ENCODE measurements at regions not wholly inside any gene's neighbourhood (a gene's known extent, or its start where the extent isn't known, plus 50 kb on each side); places are given as distances from the start of the nearest gene placed in this dataset.

- ChIA-PET CTCF (no interaction called here), POLR2A (ENCODE audit: low non-redundant PET) (no interaction called here)
- intact Hi-C loops (cut with micrococcal nuclease; ENCODE audit: unreplicated experiment), result no loop called here
- no peaks in the 10 kb centered on the region for H3K9me3 ChIP-seq (ENCODE audit: low read depth, low read length, poor library complexity, severe bottlenecking)
- BruUV-seq (replicated peaks), result no TSS peak
- H3K36me3 ChIP-seq (ENCODE audit: insufficient read depth, low read length, poor library complexity, severe bottlenecking), result no peaks in the 10 kb centered on the region
- DNase-seq (ENCODE audit: low spot score), result no peak
- no peak overlapping the region for H3K4me3 ChIP-seq (ENCODE audit: low read depth, low read length, poor library complexity, severe bottlenecking)
- H3K4me1 ChIP-seq (ENCODE audit: insufficient read depth, low read length, poor library complexity, severe bottlenecking), result no peaks in the 10 kb centered on the region
- H3K27me3 ChIP-seq (replicated peaks; ENCODE audit: insufficient read depth, low read depth, low read length, poor library complexity), result no peaks in the 10 kb centered on the region
- no peak overlapping the region for H3K27ac ChIP-seq (ENCODE audit: low read depth, low read length, poor library complexity, severe bottlenecking)
- TF ChIP-seq EZH2 (IDR thresholded peaks at IDR 0.05; ENCODE audit: borderline replicate concordance, low read depth, low read length, poor library complexity, severe bottlenecking), result no peak
- TF ChIP-seq, protein P1, sequence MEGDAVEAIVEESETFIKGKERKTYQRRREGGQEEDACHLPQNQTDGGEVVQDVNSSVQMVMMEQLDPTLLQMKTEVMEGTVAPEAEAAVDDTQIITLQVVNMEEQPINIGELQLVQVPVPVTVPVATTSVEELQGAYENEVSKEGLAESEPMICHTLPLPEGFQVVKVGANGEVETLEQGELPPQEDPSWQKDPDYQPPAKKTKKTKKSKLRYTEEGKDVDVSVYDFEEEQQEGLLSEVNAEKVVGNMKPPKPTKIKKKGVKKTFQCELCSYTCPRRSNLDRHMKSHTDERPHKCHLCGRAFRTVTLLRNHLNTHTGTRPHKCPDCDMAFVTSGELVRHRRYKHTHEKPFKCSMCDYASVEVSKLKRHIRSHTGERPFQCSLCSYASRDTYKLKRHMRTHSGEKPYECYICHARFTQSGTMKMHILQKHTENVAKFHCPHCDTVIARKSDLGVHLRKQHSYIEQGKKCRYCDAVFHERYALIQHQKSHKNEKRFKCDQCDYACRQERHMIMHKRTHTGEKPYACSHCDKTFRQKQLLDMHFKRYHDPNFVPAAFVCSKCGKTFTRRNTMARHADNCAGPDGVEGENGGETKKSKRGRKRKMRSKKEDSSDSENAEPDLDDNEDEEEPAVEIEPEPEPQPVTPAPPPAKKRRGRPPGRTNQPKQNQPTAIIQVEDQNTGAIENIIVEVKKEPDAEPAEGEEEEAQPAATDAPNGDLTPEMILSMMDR (conservative IDR thresholded peaks at IDR 0.05; ENCODE audit: low read depth, low read length), result no peak
Observed at GRCh38 chr1:232364654-232365382, 265.1 kb downstream of the SIPA1L2 start.

DNA sequence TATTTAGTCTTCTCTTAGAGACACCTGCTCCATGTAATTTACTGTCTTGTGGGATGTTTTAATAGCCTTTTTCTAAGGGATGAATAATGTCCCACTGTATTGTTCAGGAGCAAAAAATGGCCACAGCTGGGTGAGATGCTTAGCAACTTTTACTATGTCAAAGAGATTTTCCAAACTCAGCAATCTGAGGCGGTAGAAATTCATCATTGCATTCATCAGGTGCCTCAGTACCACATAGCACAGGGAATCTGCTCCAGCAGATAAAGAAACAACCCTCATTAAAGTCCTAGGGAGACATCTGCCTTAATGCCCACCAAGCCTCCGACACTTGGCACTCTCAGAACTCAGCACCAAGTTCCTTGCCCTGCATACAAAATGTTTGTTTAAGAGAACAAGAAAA lies 266.9 kb downstream of the SIPA1L2 start:
- no peak for TF ChIP-seq EZH2 (IDR thresholded peaks at IDR 0.05; ENCODE audit: borderline replicate concordance, low read depth, low read length, poor library complexity, severe bottlenecking)
- BruUV-seq (replicated peaks), result no TSS peak
- intact Hi-C loops (cut with micrococcal nuclease; ENCODE audit: unreplicated experiment), result no loop called here
- Histone ChIP-seq H3K4me1 (ENCODE audit: insufficient read depth, low read length, poor library complexity, severe bottlenecking) (no peaks in the 10 kb centered on the region), H3K4me3 (ENCODE audit: low read depth, low read length, poor library complexity, severe bottlenecking) (no peak overlapping the region), H3K9me3 (ENCODE audit: low read depth, low read length, poor library complexity, severe bottlenecking) (no peaks in the 10 kb centered on the region), H3K27me3 (replicated peaks; ENCODE audit: insufficient read depth, low read depth, low read length, poor library complexity) (no peaks in the 10 kb centered on the region), H3K36me3 (ENCODE audit: insufficient read depth, low read length, poor library complexity, severe bottlenecking) (no peaks in the 10 kb centered on the region), H3K27ac (ENCODE audit: low read depth, low read length, poor library complexity, severe bottlenecking) (no peak overlapping the region)
- ChIA-PET CTCF (no interaction called here), POLR2A (ENCODE audit: low non-redundant PET) (no interaction called here)
- DNase-seq (ENCODE audit: low spot score), result no peak

DNA sequence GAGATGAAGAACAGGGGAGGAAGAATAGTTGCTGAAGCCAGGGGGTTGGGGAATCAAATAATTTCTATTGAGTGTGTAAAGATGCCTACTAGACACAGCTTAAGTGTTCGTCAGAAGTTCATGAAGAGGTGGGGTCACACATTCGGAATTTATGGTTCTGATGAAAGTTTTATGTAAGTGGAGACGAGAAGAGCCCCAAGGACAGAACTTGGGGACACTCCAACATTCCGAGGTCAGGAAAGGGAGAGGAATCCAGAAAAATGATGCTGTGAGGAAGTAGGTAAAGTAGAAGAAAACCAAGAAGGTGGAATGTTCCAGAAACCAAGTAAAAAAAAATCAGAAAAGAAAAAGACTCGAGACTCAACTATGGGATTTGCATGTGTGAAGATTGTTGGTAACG lies 272.5 kb downstream of the SIPA1L2 start:
- Histone ChIP-seq H3K27me3 (replicated peaks; ENCODE audit: insufficient read depth, low read depth, low read length, poor library complexity) (peaks cover 2% of the 10 kb centered on the region), H3K9me3 (ENCODE audit: low read depth, low read length, poor library complexity, severe bottlenecking) (no peaks in the 10 kb centered on the region), H3K4me3 (ENCODE audit: low read depth, low read length, poor library complexity, severe bottlenecking) (no peak overlapping the region), H3K27ac (ENCODE audit: low read depth, low read length, poor library complexity, severe bottlenecking) (no peak overlapping the region), H3K4me1 (ENCODE audit: insufficient read depth, low read length, poor library complexity, severe bottlenecking) (no peaks in the 10 kb centered on the region), H3K36me3 (ENCODE audit: insufficient read depth, low read length, poor library complexity, severe bottlenecking) (no peaks in the 10 kb centered on the region)
- intact Hi-C loops (cut with micrococcal nuclease; ENCODE audit: unreplicated experiment), result no loop called here
- no peak for TF ChIP-seq EZH2 (IDR thresholded peaks at IDR 0.05; ENCODE audit: borderline replicate concordance, low read depth, low read length, poor library complexity, severe bottlenecking)
- TF ChIP-seq, protein P1 (conservative IDR thresholded peaks at IDR 0.05; ENCODE audit: low read depth, low read length), result no peak
- ChIA-PET CTCF (no interaction called here), POLR2A (ENCODE audit: low non-redundant PET) (no interaction called here)
- DNase-seq (ENCODE audit: low spot score), result no peak
- BruUV-seq (replicated peaks), result no TSS peak
